Dedifferentiated amniotic fluid mesenchymal stem cell (primary cell): ENCODE measurements at regions not wholly inside any gene's neighbourhood (a gene's known extent, or its start where the extent isn't known, plus 50 kb on each side); places are given as distances from the start of the nearest gene placed in this dataset.

Experiments used
- DNase-seq: peaks from one replicate; pipeline ENCODE4 v3.0.0-alpha.2; 2016; ENCODE audit errors: extremely low spot score

DNA sequence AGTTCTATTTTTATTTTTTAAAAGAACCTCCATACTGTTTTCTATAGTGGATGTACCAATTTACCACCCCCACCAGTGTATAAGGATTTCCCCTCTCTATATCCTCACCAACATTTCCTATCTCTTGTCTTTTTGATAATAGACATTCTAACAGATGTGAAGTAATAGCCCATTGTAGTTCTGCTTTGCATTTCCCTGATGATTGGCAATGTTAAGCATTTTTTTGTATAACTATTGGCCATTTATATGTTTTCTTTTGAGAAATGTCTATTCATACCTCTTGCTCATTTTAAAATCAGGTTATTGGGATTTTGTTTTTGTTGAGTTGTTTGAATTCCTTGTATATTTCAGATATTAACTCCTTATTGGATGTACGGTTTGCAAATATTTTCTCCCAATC, 251.1 kb upstream of the HTR2C start:
- no peak for DNase-seq

DNA sequence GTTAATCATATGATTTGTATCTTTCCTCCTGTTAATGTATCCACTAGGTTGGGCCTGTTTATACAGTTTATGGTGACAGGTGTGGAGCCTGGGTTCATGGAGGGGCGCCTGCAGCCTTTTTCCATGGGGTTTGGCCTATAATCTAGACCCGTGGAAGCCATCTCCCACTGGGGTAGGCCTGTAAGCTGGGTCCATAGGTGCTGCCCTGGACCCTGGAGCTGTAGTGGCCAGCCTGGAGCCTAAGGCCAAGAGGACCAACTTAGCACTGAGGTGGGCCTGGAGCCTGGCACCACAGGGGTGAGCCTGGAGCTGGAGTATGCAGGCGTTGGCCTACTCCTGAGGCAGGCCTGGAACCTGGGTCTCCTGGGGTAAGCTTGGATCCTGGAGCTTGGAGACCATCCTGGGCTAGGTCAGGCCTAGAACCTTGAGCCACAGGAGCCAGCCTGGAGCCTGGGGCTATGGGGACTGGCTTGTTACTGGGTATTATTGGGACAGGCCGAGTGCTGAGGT, 249.4 kb upstream of the HTR2C start:
- DNase-seq, result no peak

DNA sequence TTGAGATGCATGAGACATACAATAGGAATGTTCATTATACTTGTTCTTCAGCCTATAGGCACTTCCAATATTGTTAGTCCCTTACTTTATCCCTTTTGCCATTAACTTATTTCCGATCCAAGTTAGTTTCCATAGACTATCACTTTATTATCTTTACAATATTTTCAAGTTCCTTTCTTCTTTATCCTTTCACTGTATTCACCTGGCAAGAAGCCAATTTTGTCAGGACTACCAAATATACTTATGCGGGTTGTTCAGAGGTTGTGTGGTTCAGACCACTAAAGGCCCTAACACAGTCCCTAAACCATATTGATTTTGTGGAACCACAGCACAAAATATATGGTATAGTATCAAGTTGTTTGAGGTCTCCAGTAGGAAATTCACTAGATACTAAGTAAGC, 245.0 kb upstream of the HTR2C start:
- DNase-seq, result no peak

DNA sequence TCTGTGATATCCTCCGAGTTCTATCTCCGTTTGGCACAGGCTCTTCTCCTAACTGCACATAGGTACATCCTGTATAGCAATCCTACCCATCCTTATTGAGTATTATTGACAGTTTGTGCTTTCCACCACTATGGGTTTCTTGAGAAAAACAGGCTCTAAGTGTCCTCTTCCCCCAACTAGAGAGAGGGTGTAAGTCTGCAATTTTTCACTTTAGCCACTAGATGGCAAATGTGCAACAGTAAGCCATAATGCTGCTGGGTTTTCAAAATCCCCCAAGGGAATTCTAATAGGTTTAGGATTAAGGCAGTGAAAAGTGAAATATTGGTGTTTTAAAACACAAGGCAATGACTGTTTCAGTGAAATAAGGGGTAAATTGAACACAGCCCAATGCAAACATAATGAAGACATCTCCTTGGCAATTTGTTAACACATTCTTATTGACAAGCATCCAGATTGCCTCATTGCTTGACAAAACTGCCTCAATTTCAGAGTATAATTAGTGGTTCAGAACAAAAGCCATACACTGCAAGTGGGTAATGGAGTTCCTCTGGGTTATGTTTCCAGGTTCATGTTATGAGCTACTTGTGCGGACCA, 239.0 kb upstream of the HTR2C start:
- peak; percentile 40 for DNase-seq

DNA sequence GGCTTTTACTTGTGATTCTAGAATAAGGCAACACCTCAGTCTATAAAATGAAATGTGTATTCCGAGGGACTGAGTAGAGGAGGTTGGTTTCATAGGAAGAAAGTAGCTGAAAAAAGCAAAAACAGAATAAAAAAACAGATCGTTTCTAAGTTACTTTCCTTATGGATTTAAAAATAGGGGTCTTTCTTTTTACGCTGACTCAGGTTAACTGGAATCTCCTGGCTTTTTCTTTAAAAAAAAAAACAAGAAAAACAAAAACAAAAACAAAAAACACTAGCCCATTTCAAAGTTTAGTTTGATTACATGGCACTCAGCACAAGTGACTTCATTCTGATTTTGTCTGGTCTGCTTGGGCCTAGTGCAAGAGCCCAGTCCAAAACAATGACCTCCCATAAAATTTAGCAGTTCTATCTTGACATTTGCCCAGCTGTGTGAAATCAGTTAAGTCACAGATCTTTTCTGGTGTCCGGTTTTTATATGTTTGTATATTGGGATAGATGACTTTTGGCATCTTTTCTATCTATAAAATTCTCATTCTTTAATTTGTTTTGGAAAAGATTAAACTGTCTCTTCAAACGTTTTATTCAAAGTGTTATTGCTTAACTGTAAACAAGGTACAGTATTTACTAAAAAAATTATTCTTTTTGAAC, 222.7 kb upstream of the HTR2C start:
- DNase-seq, result no peak

DNA sequence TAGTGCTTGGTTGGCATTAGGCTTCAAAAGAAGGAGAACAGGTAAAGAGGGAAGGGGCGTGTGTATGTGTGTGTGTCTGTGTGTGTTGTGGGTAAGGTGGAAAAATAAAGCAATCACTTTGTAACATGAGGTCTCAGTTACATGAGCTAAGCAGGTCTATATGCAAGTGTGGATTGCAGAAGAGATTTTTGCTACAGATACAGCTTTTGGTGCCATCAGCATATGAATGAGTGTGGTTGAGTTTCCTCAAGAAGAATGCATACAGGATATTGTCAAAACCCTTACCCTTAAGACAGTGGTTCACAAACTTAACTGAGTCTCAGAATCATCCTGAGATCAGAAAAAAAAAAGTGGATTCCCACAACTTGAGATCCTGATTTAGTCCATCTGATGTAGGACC, 220.5 kb upstream of the HTR2C start:
- no peak for DNase-seq

DNA sequence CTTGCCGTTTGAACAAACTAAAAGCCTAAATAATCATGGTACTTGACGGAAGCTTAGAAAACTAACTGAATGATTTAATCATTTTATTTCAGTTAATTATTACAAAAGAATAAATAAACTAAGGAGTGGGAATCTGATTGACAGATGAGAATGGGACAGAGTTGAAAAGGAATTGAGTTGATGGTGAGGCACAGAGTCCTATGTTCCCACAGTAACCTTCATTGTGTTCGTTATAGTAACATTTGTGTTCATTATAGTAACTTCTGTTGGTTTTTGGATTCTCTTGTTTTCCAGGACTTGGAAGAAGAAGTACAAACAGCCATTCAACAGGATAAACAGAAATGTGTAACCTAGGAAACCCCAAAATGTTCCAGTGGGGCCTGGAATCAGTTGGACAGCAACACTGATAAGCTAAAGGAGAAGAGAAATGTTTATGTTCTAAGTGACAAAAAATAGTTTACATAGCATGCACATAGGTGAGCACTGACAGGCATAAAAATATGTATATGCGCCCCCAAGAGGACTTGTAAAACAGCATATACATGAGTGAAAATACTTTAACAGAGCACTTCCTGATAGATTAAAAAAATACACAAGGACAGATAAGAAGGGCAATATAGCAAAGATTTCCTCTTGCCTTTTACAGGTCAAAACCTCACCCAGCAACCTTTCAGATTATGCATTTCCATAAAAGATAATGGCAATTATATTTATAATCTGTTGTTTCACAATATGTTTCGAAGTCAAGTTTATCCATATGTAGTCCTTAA, 218.6 kb upstream of the HTR2C start:
- no peak for DNase-seq

DNA sequence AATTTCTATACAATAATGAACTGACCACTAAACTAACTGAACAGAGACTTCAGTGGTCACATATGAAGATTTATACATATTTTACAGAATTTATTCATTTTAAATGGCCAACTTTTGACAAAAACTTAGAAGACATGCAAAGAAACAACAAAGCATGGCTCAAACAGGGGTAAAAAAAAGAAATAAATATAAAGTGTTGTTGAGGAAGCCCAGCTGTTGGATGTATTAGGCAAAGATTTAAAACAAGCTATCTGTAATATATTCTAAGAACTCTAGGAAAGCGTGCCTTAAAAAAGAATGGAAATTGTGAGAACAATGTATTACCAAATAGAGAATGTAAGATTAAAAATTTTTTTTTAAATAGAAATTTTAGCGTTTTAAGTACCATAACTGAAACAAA, 210.9 kb upstream of the HTR2C start:
- no peak for DNase-seq

DNA sequence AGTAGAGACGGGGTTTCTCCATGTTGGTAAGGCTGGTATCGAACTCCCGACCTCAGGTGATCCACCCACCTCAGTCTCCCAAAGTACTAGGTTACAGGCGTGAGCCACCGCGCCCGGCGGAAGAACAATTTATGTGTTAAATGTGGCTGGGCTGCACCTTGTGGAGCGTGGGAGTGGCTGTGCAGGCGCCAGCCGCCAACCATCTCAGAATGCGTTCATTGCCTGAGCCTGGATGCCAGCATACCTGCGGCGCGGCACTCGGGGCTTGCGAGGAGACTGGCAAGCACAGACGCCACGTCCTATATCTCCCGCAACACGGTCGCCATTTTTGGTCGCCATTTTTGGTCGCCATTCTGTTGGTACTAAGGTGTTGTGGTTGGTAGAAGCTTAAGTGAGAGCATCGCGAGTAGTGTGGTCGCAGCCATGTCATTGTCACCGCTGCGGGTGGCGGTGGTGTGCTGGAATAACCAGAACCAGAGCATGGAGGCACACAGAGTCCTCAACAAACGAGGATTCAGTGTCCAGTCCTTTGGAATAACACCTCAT, 193.6 kb upstream of the HTR2C start:
- no peak for DNase-seq
